Islet precursor cell (in vitro differentiated cells): ENCODE measurements at regions not wholly inside any gene's neighbourhood (a gene's known extent, or its start where the extent isn't known, plus 50 kb on each side); places are given as distances from the start of the nearest gene placed in this dataset.
A peak's percentile ranks its signal among the peaks of the same experiment; 100 is the strongest.

ENCODE experiments used
- DNase-seq: peaks from one replicate; pipeline ENCODE4 v3.0.0-alpha.2; 2018

DNA sequence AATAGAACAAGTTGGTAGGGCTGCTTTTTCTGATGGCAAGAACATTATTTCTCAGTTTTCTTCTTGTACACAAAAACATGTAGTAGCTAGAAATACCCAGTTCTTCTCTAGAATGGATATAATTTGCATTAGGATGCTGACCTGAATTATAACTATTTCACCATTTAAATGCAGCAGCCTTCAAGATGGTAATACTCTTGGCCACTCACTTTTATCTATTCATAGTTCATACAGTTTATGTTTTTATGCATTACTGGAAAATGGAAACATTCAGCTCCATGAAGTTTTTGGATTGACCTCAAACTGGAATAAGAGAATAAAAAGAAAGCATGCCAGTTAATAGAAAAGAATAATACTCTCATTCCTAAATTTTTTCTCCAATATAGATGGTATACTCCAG is 487.4 kb downstream of the PABPC4L start:
- no peak for DNase-seq

GRCh38 chr4:133713340-133713739 is 488.2 kb downstream of the PABPC4L start:
- no peak for DNase-seq

DNA sequence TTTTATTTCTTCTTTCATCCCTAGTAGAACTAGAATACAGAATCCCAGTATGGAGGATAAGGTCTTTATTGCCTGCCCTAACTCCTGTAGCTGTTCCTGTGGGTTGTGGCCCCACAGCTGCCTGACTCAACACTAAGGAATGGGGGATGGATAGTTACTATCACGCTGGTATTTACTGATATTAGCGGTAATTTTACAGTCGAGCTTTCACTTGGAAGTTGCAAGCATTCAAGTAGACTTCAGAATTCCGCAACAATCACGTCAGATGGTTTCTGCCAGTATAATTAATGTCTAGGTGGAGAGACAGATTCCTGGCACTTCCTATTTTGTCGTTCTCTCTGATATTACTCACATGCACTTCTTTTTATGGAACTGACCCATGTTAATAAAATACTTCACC is 489.8 kb downstream of the PABPC4L start:
- DNase-seq = peak; percentile 75

GRCh38 chr4:133694416-133694815 is 507.2 kb downstream of the PABPC4L start:
- DNase-seq = no peak

GRCh38 chr4:133683967-133684366 is 517.6 kb downstream of the PABPC4L start:
- DNase-seq = no peak

GRCh38 chr4:133668061-133668851 is 519.2 kb downstream of the PCDH10 start:
- peak; percentile 62 for DNase-seq

DNA sequence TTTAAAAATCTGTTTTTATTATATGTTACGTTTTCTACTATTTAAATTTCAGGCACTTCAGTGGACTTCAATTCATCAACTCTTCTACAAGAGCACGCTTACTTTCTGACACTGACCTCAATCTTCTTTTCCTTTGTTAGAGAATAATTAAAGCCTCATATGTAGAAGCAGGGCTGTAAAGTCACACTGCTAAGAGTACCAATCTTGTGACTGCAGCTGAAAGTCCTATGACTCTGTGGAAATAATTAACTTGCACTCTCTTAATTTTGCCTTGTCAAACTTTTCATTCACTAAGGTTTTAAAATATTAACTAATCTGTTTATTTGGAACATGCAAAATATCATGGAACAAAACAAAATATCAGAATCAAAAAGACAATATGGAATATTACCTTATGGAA is 498.1 kb downstream of the PCDH10 start:
- DNase-seq = no peak

GRCh38 chr4:133641191-133641590 is 492.1 kb downstream of the PCDH10 start:
- no peak for DNase-seq

DNA sequence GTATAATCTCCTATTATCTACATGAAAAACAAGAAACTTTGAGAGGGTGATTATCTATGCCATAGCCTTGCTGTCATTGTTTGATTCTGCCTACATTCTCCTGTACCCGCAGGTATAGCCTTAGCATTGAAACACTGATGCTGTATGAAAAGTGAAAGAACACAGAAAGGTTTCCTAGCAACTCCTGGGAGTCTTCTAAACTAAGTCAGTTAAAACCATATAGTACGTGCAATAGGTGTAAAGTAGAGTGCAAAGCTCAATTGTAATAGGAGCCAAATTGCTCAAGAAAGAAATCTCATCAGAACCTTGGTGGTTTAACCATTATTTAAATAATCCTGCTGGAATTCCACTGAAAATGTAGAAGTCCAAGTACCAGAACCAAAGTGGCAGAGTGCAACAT is 489.7 kb downstream of the PCDH10 start:
- DNase-seq = no peak

- DNase-seq = no peak
Measured at GRCh38 chr4:133637161-133637560, 488.1 kb downstream of the PCDH10 start.

- DNase-seq = no peak
Measured at GRCh38 chr4:133624744-133625143, 475.6 kb downstream of the PCDH10 start.

- DNase-seq = no peak
Measured at GRCh38 chr4:133623847-133624246, 474.8 kb downstream of the PCDH10 start.

DNA sequence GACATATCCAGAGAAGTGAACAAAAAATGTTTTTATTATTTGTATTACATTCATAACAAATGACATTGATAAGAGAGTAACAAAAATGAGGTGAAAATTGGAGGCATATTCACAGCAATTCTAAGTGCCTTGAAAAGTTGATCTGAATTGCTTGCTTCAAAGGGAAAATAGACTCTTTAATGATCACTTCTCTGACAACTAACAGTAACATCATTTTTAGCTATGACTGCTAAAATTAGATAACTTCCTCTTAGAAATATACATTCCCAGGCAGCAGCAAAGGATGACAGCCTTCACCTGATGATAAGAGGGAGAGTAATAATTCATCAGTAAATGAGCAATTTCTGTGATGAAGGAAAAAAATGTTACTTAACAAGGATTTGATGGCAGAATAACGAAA is 472.5 kb downstream of the PCDH10 start:
- no peak for DNase-seq

- DNase-seq = no peak
Measured at GRCh38 chr4:133620555-133620954, 471.5 kb downstream of the PCDH10 start.

GRCh38 chr4:133618963-133619362 is 469.9 kb downstream of the PCDH10 start:
- no peak for DNase-seq

GRCh38 chr4:133600008-133600407 is 450.9 kb downstream of the PCDH10 start:
- DNase-seq = no peak

- DNase-seq = peak; percentile 72
Measured at GRCh38 chr4:133598779-133599178, 449.7 kb downstream of the PCDH10 start.

DNA sequence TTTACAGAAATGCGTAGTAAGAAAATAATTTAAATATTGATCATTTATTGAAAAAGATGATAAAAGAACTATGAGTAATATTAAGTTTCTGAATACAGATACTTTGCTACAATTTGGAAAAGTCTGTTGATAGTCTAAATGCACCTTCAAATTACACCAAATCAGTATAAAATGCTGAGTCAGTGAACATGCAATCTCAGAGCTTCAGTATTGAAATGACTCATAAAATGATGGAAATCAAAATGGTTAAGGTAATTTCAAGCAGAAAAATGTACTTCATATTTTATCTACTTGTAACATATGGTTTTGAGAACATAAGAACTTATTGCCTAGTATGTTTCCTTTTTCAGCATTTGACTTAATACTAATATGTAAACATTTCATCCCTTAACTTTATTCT is 448.2 kb downstream of the PCDH10 start:
- DNase-seq = no peak

DNA sequence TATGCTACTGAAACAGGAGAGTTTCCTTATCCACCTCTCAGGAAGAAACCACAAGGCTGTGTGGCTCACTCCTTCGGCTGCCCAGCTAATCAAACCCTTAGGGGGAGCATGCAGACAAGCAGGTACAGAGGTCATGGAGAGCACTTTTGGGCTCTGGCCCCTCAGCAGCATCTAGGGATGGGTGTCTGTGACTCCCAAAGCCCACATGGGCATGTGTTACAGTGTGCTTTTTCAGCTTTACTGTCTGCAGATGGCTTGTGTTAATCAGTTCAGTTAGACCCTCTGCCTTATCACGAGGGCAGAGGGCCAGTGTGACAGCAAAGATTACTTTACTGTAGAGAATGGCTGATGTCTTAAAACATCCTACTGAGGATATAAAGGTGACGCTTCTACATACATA is 447.4 kb downstream of the PCDH10 start:
- peak; percentile 63 for DNase-seq

GRCh38 chr4:133594390-133595207 is 445.5 kb downstream of the PCDH10 start:
- no peak for DNase-seq

DNA sequence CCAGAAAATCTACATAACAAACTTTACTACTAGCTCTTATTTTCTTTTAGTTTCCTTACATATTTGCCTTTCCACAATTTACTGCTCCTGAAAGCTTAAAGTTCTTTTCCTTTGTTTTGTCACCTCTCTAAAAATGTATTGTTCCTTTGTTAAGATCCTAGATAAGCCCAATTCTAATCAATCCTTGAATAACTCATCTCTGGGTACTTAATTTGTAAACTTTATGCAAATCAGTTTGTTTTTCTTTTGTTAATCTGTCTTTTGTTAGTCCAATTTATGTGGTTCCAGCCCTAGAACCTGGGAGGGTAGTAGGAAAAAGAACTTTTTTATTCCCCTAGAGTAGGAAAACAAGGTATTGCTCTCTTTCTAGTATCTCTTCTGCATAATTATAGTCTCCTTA is 444.7 kb downstream of the PCDH10 start:
- no peak for DNase-seq

- no peak for DNase-seq
Measured at GRCh38 chr4:133592591-133592990, 443.5 kb downstream of the PCDH10 start.

- DNase-seq = no peak
Measured at GRCh38 chr4:133592106-133592505, 443.0 kb downstream of the PCDH10 start.

GRCh38 chr4:133588306-133588705 is 439.2 kb downstream of the PCDH10 start:
- no peak for DNase-seq
